CD4-positive, alpha-beta T cell treated with Interleukin-10 for 1 hour (primary cell): ENCODE measurements at regions not wholly inside any gene's neighbourhood (a gene's known extent, or its start where the extent isn't known, plus 50 kb on each side); places are given as distances from the start of the nearest gene placed in this dataset.
"Not testable (repeated sequence)": the region's sequence is repeated elsewhere in the genome, so short reads cannot be mapped to it uniquely, and the experiment has no call there.

Experiments
- DNase-seq: peaks from one replicate; pipeline ENCODE4 v3.0.0-alpha.2; 2020

DNA sequence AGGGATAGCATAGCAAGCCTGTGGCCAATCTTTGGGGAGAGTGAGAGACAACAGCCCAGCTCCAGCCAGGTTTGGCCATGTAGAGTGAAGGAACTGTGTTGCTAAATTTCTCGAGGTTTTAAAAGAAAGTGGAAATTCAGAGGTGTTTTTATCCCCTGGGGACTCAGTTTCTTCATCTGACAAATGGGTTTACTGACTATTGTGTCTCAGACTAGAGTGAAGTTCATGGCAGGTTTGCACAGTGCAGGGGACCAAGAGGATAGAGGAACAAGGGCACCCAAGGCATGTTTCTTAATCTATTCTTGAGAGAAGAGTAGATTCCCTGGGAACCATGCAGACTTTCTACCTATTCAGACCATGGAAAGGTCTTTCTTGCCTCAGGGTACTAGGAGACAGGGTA is 555.8 kb upstream of the C16orf82 start:
- no peak for DNase-seq

- no peak for DNase-seq
These were observed 555.3 kb upstream of the C16orf82 start for GRCh38 chr16:26511463-26511862.

GRCh38 chr16:26521626-26522025 is 545.1 kb upstream of the C16orf82 start:
- no peak for DNase-seq

DNA sequence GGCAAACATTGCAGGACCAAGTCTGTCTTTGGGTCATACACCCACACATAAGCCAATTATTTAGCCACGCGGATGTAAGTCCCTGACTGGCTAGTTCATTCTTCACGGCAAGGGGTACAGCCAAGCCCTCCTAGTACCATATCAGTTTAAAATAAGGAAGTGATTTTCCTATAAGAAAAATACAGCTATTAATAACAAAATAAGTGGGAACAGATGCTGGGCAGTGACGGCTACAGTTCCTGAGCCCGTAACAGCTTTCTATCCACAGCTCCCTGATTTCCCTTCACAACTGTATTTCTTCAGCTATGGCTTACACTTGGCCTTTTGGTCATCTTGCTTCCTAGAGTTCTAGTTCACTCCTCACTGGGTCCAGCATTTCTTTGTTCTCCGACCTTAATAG is 542.4 kb upstream of the C16orf82 start:
- DNase-seq = no peak

- no peak for DNase-seq
These were observed 541.9 kb upstream of the C16orf82 start for GRCh38 chr16:26524846-26525245.

GRCh38 chr16:26525856-26526255 is 540.9 kb upstream of the C16orf82 start:
- no peak for DNase-seq

- DNase-seq = no peak
These were observed 540.1 kb upstream of the C16orf82 start for GRCh38 chr16:26526633-26527032.

DNA sequence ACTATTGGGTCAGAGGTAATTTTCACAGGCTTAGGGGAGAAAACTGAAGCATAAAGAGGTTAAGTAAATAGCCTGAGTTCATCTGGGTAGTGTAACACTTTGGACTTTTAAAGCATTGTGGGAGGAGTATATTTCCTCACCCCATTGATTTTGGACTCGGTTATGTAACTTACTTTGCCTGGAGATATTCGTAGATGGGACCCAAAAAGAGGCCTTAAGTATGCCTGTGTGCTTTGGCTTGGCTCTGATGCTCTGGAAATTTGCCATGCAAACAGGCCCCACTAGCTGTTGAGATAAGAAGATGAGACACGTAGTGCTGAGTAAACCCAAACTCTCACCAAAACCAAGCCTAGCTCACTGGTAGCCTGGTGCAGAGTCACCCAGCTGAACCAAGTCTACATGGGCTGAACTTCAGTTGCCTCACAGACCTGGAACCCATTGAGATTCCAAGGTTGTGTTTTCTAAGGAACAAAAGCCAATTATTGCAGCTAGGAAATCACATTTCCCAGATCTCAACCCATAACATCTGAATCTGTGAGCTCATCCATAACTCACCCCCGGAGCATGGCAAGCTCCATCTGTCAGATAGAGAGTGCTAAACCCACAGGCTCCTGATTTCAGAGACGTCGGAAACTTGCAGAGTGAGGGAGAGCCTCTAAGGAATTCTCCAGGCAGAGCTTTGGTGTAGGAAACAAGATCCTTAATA is 536.0 kb upstream of the C16orf82 start:
- DNase-seq = no peak

DNA sequence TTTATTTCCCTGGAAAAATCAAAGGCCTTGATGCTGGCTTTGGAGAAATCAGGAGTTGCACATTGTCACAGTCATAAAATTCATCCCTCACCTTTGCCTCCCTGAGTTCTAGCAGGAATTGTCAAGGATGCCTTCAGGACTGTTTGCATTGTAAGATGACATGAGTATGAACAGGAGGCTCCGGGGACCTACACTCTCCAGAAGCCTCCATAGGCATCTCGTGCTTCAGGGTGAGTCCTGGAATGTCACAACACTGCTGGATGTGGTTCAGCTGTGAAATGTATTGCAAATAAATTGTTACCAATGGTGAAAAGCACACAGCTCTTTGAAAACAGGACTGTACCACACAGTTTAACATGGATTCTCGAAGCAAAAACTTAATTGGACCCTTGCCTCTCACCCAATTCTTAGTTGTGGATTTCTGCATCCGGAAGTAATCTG is 535.4 kb upstream of the C16orf82 start:
- DNase-seq = no peak

- DNase-seq = no peak
These were observed 534.3 kb upstream of the C16orf82 start for GRCh38 chr16:26532456-26532855.

GRCh38 chr16:26542198-26542597 is 524.5 kb upstream of the C16orf82 start:
- no peak for DNase-seq

GRCh38 chr16:26546573-26546972 is 520.2 kb upstream of the C16orf82 start:
- no peak for DNase-seq

DNA sequence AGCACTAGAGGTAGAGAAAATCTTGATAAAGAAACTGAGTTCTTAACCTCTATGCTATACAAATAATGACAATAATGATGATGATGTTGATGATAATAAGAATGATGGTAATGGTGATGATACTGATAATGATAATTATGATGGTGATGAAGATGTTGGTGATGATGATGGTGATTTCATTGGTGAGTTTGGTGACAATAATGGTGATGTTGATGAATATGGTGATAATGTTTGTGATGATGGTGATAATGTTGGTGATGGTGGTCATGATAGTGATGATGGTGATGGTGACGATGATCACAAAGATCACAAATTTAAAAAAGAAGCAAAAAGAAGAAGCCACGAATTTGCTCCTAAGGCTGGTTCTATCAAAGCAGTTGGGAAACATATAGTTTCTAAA is 519.0 kb upstream of the C16orf82 start:
- no peak for DNase-seq

DNA sequence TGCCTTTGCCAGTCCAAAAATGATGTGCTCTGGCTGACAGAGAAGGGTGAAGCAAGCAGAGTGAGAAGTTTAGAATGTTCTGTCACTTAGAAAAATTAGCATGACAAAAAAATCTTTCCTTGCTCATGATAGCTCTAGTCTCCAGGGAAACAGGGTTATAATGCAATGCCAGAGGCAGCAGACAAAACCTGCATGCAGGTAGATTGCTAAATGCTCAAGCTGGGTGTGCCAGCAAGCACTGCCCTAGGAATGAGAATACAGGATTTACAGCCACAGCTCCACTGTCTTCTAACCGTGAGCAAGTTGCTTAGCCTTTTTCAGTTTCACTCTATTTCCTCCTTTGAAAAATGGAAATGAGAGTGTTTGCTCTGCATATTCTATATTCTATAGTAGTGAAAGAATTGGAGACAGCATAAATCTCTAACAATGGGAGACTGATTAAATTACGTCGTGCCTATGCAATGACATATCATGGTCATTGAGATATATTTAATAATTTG is 516.6 kb upstream of the C16orf82 start:
- DNase-seq = no peak

- DNase-seq = no peak
These were observed 512.7 kb upstream of the C16orf82 start for GRCh38 chr16:26554030-26554429.

GRCh38 chr16:26561303-26561702 is 505.4 kb upstream of the C16orf82 start:
- no peak for DNase-seq

GRCh38 chr16:26563018-26563417 is 503.7 kb upstream of the C16orf82 start:
- no peak for DNase-seq

GRCh38 chr16:26567356-26567755 is 499.4 kb upstream of the C16orf82 start:
- DNase-seq = no peak

GRCh38 chr16:26569793-26570192 is 496.9 kb upstream of the C16orf82 start:
- no peak for DNase-seq

DNA sequence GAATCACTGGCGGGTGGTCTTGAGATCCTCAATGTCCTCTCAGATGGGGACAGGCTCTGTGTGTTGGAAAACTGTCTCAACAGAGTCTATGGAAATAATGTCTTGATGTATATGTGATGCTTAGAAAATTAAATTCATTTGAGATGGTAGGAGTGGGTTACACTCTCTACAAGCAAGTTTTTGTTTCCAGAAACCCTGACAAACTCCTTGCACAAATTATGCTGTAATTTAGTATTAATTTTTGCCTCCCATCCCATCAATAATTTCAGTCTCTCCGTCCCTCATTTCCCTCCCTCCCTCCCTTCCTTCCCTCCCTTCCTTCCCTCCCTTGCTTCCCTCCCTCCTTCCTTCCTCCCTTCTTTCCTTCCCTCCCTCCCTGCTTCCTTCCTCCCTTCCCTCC is 488.0 kb upstream of the C16orf82 start:
- DNase-seq = no peak

DNA sequence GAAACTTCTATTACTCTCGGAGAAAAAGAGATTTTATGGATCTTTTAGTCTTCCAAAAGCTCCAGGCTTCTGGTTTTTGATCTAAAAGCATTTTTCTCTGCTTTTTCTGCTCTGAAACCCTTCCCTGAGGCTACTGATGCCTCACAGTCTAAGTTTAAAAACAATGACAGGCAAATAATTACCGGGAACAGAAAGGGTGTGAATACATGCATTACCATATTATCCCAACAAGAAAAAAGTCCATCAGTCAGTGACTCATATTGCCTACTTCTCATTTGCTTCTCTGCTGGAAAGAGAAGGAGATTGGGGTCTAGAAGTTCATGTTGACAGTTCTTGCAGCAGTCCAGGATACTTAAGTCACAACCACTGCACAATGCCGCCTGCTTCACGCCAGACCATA is 482.9 kb upstream of the C16orf82 start:
- DNase-seq = no peak

DNA sequence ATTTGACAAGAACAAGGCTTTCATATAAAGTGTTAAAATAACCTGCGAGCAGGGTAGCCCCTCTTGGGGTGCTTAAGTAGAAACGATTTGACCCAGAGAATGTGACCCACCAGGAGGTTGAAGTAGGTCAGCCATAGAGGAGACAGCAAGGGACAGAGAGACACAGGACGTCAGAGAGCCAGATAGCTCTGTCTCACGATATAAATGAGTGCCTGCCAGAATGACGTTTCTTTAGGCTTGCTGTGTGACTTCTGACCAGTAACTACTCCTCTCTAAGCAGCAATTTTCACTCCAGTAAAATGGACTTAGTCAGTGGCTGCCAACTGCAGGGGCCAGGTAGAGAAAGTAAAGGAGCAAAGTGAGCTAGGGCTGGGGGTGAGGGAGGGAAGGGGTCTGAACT is 473.0 kb upstream of the C16orf82 start:
- DNase-seq = no peak

DNA sequence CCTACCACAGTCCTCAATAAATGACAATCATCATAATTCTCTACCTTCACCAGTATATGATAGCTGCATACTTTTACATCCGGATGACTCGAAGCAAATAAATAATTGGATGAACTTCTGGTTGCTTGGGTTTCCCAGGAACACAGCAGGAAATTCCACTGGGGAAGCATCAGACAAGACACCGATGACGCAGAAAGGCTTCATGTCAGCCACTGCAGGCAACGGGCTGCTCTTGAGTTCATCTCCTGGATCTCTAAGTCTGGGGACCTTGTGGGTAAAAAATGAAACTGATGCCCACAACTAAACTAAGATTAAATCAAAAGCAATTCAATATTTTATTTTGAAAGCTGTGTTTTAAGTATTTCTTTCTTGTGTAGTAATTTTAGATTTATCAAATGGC is 472.1 kb upstream of the C16orf82 start:
- DNase-seq = no peak

DNA sequence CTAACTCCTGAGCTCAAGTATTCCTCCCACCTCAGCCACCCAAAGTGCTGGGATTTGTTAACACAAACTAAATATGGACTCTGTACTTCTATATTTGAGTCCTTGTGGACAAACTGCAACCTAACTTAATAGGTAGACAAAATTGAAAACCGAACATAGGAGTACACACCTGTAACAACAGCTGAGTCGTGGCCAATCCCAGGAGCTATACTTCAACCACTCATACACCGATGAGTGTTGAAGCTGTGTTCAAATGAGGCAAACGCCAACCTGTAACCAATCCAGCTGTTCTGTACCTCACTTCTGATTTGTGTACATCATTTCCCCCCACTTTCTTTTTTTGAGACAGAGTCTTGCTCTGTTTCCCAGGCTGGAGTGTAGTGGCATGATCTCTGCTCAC is 471.5 kb upstream of the C16orf82 start:
- DNase-seq = no peak

DNA sequence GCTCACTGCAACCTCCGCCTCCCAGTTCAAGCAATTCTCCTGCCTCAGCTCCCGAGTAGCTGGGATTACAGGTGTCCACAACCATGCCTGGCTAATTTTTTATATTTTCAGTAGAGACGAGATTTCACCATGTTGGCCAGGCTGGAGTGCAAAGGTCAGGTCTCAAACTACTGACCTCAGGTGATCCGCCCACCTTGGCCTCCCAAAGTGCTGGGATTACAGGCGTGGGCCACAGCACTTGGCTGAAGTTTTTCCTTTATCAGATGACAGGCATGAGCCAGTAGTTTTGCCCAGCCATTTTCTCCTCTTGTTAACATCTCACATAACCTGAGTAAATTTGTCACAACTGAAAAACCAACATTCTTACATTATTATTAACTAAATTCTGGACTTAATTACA is 470.7 kb upstream of the C16orf82 start:
- not testable (repeated sequence) for DNase-seq
